K562 (cell line): ENCODE measurements at regions not wholly inside any gene's neighbourhood (a gene's known extent, or its start where the extent isn't known, plus 50 kb on each side); places are given as distances from the start of the nearest gene placed in this dataset.
A peak's percentile ranks its signal among the peaks of the same experiment; 100 is the strongest.

Experiments used
- FOS ChIP-seq: IDR thresholded peaks from 3 replicates; pipeline ENCODE4 v1.6.1; 2011; ENCODE audit not compliant: insufficient read length; ENCODE audit errors: extremely low read depth
- GABPB2 ChIP-seq: fragments of 250-450 bp; sonication (Bioruptor Pico); conservative IDR thresholded peaks from 2 replicates; pipeline ENCODE4 v1.5.1; 2021; ENCODE audit warnings: mild to moderate bottlenecking
- PHB ChIP-seq: fragments of 250-450 bp; sonication (Bioruptor Pico); IDR thresholded peaks from 2 replicates; pipeline ENCODE4 v1.5.0; 2021
- SREBF2 ChIP-seq: sonication (generic); formaldehyde crosslinking; IDR thresholded peaks from 2 replicates; pipeline ENCODE4 v1.4.0; 2020; ENCODE audit warnings: mild to moderate bottlenecking, missing genetic modification reagents
- ZNF224 ChIP-seq: sonication (generic); formaldehyde crosslinking; IDR thresholded peaks from 2 replicates; pipeline ENCODE4 v1.8.0; 2022; ENCODE audit warnings: mild to moderate bottlenecking, missing genetic modification reagents
- ZNF282 ChIP-seq: sonication (generic); formaldehyde crosslinking; IDR thresholded peaks from 2 replicates; pipeline ENCODE4 v1.8.1; 2023; ENCODE audit warnings: missing genetic modification reagents
- TF ChIP-seq, protein P1 (sequence below): fragments of 450-650 bp; IDR thresholded peaks from 2 replicates; pipeline ENCODE4 v1.6.1; 2016; ENCODE audit warnings: low read depth
- TF ChIP-seq, protein P2 (sequence below), 2 experiments: fragments of 450-650 bp in 1 of 2; sonication (generic) in 1 of 2; formaldehyde crosslinking in 1 of 2; IDR thresholded peaks; 2 replicates each; pipeline versions ENCODE4 v1.7.1 to v1.9.0; 2016 to 2022; ENCODE audit warnings: inconsistent platforms in 1 of 2, mild to moderate bottlenecking in 1 of 2, missing genetic modification reagents in 1 of 2
- TF ChIP-seq, protein P3 (sequence below): fragments of 450-650 bp; conservative IDR thresholded peaks from 2 replicates; pipeline ENCODE4 v1.6.1; 2016; ENCODE audit warnings: missing genetic modification characterization, low read depth, mild to moderate bottlenecking, missing compliant biosample characterization, moderate library complexity

DNA sequence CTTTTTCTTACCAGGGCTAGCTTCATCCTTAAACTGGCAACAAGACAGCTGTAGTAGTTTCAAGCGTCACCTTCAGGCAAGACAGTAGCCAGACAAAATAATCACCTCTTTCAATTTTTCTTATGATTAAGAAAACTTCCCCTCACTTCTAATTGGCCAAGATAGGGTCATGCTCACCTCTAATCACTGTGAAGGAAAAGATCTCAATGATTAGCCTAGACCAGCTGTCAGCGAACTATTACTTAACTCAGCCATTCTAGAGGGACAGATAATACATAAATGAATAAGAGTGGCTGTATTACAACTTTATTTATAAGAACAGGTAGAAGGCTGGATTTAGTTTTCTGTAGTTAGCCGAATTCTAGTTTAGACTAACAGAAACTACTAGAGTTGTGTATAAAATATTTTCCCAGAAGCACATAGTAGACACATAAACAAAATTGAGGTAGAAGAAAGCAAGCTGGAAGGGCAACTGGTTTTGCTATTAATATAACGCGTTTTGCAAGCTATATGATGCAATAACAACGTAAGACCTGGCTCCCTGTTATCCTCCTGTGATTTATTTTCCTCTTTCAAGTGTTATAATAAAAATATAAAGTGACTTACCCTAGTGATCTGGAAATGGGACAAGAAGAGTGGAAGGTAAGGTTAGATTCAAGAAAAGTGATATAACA is 64.3 kb downstream of the ELAPOR2 start (continued):
- TF ChIP-seq, protein P1, sequence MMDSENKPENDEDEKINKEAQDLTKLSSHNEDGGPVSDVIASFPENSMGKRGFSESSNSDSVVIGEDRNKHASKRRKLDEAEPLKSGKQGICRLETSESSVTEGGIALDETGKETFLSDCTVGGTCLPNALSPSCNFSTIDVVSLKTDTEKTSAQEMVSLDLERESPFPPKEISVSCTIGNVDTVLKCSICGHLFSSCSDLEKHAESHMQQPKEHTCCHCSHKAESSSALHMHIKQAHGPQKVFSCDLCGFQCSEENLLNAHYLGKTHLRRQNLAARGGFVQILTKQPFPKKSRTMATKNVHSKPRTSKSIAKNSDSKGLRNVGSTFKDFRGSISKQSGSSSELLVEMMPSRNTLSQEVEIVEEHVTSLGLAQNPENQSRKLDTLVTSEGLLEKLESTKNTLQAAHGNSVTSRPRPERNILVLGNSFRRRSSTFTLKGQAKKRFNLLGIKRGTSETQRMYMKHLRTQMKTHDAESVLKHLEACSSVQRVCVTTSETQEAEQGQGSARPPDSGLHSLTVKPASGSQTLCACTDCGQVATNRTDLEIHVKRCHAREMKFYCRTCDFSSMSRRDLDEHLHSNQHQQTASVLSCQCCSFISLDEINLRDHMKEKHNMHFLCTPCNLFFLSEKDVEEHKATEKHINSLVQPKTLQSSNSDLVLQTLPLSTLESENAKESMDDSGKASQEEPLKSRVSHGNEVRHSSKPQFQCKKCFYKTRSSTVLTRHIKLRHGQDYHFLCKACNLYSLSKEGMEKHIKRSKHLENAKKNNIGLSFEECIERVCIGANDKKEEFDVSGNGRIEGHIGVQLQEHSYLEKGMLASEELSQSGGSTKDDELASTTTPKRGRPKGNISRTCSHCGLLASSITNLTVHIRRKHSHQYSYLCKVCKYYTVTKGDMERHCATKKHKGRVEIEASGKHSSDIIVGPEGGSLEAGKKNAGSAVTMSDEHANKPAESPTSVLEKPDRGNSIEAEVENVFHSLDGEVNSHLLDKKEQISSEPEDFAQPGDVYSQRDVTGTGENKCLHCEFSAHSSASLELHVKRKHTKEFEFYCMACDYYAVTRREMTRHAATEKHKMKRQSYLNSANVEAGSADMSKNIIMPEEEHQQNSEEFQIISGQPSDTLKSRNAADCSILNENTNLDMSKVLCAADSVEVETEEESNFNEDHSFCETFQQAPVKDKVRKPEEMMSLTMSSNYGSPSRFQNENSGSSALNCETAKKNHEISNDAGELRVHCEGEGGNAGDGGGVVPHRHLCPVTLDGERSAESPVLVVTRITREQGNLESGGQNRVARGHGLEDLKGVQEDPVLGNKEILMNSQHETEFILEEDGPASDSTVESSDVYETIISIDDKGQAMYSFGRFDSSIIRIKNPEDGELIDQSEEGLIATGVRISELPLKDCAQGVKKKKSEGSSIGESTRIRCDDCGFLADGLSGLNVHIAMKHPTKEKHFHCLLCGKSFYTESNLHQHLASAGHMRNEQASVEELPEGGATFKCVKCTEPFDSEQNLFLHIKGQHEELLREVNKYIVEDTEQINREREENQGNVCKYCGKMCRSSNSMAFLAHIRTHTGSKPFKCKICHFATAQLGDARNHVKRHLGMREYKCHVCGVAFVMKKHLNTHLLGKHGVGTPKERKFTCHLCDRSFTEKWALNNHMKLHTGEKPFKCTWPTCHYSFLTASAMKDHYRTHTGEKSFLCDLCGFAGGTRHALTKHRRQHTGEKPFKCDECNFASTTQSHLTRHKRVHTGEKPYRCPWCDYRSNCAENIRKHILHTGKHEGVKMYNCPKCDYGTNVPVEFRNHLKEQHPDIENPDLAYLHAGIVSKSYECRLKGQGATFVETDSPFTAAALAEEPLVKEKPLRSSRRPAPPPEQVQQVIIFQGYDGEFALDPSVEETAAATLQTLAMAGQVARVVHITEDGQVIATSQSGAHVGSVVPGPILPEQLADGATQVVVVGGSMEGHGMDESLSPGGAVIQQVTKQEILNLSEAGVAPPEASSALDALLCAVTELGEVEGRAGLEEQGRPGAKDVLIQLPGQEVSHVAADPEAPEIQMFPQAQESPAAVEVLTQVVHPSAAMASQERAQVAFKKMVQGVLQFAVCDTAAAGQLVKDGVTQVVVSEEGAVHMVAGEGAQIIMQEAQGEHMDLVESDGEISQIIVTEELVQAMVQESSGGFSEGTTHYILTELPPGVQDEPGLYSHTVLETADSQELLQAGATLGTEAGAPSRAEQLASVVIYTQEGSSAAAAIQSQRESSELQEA, result no peak
- TF ChIP-seq, protein P2, sequence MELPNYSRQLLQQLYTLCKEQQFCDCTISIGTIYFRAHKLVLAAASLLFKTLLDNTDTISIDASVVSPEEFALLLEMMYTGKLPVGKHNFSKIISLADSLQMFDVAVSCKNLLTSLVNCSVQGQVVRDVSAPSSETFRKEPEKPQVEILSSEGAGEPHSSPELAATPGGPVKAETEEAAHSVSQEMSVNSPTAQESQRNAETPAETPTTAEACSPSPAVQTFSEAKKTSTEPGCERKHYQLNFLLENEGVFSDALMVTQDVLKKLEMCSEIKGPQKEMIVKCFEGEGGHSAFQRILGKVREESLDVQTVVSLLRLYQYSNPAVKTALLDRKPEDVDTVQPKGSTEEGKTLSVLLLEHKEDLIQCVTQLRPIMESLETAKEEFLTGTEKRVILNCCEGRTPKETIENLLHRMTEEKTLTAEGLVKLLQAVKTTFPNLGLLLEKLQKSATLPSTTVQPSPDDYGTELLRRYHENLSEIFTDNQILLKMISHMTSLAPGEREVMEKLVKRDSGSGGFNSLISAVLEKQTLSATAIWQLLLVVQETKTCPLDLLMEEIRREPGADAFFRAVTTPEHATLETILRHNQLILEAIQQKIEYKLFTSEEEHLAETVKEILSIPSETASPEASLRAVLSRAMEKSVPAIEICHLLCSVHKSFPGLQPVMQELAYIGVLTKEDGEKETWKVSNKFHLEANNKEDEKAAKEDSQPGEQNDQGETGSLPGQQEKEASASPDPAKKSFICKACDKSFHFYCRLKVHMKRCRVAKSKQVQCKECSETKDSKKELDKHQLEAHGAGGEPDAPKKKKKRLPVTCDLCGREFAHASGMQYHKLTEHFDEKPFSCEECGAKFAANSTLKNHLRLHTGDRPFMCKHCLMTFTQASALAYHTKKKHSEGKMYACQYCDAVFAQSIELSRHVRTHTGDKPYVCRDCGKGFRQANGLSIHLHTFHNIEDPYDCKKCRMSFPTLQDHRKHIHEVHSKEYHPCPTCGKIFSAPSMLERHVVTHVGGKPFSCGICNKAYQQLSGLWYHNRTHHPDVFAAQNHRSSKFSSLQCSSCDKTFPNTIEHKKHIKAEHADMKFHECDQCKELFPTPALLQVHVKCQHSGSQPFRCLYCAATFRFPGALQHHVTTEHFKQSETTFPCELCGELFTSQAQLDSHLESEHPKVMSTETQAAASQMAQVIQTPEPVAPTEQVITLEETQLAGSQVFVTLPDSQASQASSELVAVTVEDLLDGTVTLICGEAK (IDR thresholded peaks at IDR 0.05), result peak; percentile 83
- TF ChIP-seq, protein P2 (CRISPR knock-in tag; IDR thresholded peaks at IDR 0.05), result no peak
- TF ChIP-seq, protein P3, sequence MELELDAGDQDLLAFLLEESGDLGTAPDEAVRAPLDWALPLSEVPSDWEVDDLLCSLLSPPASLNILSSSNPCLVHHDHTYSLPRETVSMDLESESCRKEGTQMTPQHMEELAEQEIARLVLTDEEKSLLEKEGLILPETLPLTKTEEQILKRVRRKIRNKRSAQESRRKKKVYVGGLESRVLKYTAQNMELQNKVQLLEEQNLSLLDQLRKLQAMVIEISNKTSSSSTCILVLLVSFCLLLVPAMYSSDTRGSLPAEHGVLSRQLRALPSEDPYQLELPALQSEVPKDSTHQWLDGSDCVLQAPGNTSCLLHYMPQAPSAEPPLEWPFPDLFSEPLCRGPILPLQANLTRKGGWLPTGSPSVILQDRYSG (tag), result no peak
- TF ChIP-seq PHB (CRISPR knock-in tag) (no peak), GABPB2 (CRISPR knock-in tag) (no peak), SREBF2 (CRISPR knock-in tag) (no peak), ZNF282 (no peak), FOS (no peak), ZNF224 (no peak)
